Right atrium auricular region (tissue), 2 donors: ENCODE measurements at regions not wholly inside any gene's neighbourhood (a gene's known extent, or its start where the extent isn't known, plus 50 kb on each side); places are given as distances from the start of the nearest gene placed in this dataset.
"Not testable (repeated sequence)": the region's sequence is repeated elsewhere in the genome, so short reads cannot be mapped to it uniquely, and the experiment has no call there.

Source experiments
- DNase-seq: peaks from one replicate; pipeline ENCODE4 v3.0.0-alpha.2; 2019; ENCODE audit warnings: low spot score
- H3K27ac ChIP-seq, 2 donors: fragments of 200-600 bp; sonication (generic); 1 replicate in 1 of 2; 2 replicates in 1 of 2; pipeline ENCODE4 v1.5.1; 2016 to 2019
- H3K27me3 ChIP-seq, 2 donors: fragments of 200-600 bp; sonication (generic); one replicate each; pipeline versions ENCODE4 v1.5.1 to v1.6.0; 2017 to 2019
- H3K36me3 ChIP-seq: fragments of 200-600 bp; sonication (generic); one replicate; pipeline ENCODE4 v1.5.1; 2016
- H3K4me1 ChIP-seq, 2 donors: fragments of 200-600 bp; sonication (generic); one replicate each; pipeline versions ENCODE4 v1.5.1 to v1.6.0; 2017 to 2019
- H3K4me3 ChIP-seq, 2 donors: fragments of 200-600 bp; sonication (generic); 1 replicate in 1 of 2; 2 replicates in 1 of 2; pipeline ENCODE4 v1.5.1; 2017 to 2019; ENCODE audit warnings: mild to moderate bottlenecking in 1 of 2, moderate library complexity in 1 of 2
- H3K9me3 ChIP-seq, 2 donors: fragments of 200-600 bp; sonication (generic); one replicate each; pipeline ENCODE4 v1.5.1; 2019
- CTCF ChIP-seq, 2 donors: fragments of 200-600 bp; sonication (generic); IDR thresholded peaks; one replicate each; pipeline ENCODE4 v1.5.1; 2019; ENCODE audit warnings: antibody characterized with exemption in 2 of 2

- Histone ChIP-seq H3K27ac (no peak overlapping the region), H3K4me1 (no peaks in the 10 kb centered on the region), H3K27me3 (no peaks in the 10 kb centered on the region), H3K4me3 (no peak overlapping the region), H3K36me3 (no peaks in the 10 kb centered on the region), H3K9me3 (no peaks in the 10 kb centered on the region)
- DNase-seq = no peak
- TF ChIP-seq CTCF (IDR thresholded peaks at IDR 0.05) = no peak
Observed at GRCh38 chr2:107717661-107718060, 109.0 kb upstream of the RGPD4 start.

GRCh38 chr2:107719141-107719540 is 107.6 kb upstream of the RGPD4 start:
- Histone ChIP-seq H3K36me3 (no peaks in the 10 kb centered on the region), H3K4me1 (no peaks in the 10 kb centered on the region), H3K27ac (no peak overlapping the region), H3K4me3 (no peak overlapping the region), H3K27me3 (no peaks in the 10 kb centered on the region), H3K9me3 (no peaks in the 10 kb centered on the region)
- no peak for TF ChIP-seq CTCF (IDR thresholded peaks at IDR 0.05)
- no peak for DNase-seq

- Histone ChIP-seq H3K36me3 (no peaks in the 10 kb centered on the region), H3K27me3 (no peaks in the 10 kb centered on the region), H3K4me1 (no peaks in the 10 kb centered on the region), H3K9me3 (no peaks in the 10 kb centered on the region), H3K27ac (no peak overlapping the region), H3K4me3 (no peak overlapping the region)
- no peak for TF ChIP-seq CTCF (IDR thresholded peaks at IDR 0.05)
- DNase-seq = no peak
Observed at GRCh38 chr2:107719836-107720235, 106.9 kb upstream of the RGPD4 start.

GRCh38 chr2:107721178-107721577 is 105.5 kb upstream of the RGPD4 start:
- no peak overlapping the region for H3K27ac ChIP-seq
- DNase-seq = no peak
- no peak overlapping the region for H3K4me3 ChIP-seq
- TF ChIP-seq CTCF (IDR thresholded peaks at IDR 0.05) = no peak
- H3K4me1 ChIP-seq = no peaks in the 10 kb centered on the region
- no peaks in the 10 kb centered on the region for H3K27me3 ChIP-seq
- H3K9me3 ChIP-seq = no peaks in the 10 kb centered on the region
- H3K36me3 ChIP-seq = no peaks in the 10 kb centered on the region

- Histone ChIP-seq H3K9me3 (no peaks in the 10 kb centered on the region), H3K4me3 (no peak overlapping the region), H3K27ac (no peak overlapping the region), H3K27me3 (no peaks in the 10 kb centered on the region), H3K4me1 (no peaks in the 10 kb centered on the region), H3K36me3 (no peaks in the 10 kb centered on the region)
- no peak for DNase-seq
- TF ChIP-seq CTCF (IDR thresholded peaks at IDR 0.05) = no peak
Observed at GRCh38 chr2:107721586-107721985, 105.1 kb upstream of the RGPD4 start.

GRCh38 chr2:107725824-107726223 is 100.9 kb upstream of the RGPD4 start:
- not testable (repeated sequence) for H3K27me3 ChIP-seq, H3K4me1 ChIP-seq, DNase-seq, H3K9me3 ChIP-seq, H3K4me3 ChIP-seq, H3K27ac ChIP-seq, H3K36me3 ChIP-seq
